ENCODE measurements at regions not wholly inside any gene's neighbourhood (a gene's known extent, or its start where the extent isn't known, plus 50 kb on each side); places are given as distances from the start of the nearest gene placed in this dataset.

DNA sequence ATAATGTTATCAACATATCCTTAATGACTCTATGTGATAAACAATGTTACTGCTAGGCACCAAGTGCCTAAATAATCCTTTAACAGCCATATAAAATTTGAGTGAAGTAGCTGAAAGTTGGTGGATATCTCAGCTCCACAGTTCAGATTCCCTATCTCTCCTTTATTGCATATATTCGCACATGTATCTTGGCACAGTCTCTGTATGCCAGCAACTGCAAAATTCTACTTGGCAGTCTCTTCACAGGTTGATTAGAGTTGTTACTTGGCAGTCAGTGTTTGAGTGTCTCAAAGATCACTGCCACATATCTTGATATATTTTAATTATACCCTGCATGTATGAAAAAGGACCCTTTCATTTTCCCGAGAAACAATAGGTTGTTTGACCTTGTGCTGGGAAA is 879.3 kb downstream of the OLFM4 start:
- TF ChIP-seq, protein P1, sequence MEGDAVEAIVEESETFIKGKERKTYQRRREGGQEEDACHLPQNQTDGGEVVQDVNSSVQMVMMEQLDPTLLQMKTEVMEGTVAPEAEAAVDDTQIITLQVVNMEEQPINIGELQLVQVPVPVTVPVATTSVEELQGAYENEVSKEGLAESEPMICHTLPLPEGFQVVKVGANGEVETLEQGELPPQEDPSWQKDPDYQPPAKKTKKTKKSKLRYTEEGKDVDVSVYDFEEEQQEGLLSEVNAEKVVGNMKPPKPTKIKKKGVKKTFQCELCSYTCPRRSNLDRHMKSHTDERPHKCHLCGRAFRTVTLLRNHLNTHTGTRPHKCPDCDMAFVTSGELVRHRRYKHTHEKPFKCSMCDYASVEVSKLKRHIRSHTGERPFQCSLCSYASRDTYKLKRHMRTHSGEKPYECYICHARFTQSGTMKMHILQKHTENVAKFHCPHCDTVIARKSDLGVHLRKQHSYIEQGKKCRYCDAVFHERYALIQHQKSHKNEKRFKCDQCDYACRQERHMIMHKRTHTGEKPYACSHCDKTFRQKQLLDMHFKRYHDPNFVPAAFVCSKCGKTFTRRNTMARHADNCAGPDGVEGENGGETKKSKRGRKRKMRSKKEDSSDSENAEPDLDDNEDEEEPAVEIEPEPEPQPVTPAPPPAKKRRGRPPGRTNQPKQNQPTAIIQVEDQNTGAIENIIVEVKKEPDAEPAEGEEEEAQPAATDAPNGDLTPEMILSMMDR (IDR thresholded peaks at IDR 0.05): no peak
- no peak for TF ChIP-seq POLR2A (IDR thresholded peaks at IDR 0.05)

Data from ovary (tissue), 3 donors.